ENCODE measurements at regions not wholly inside any gene's neighbourhood (a gene's known extent, or its start where the extent isn't known, plus 50 kb on each side); places are given as distances from the start of the nearest gene placed in this dataset.

DNA sequence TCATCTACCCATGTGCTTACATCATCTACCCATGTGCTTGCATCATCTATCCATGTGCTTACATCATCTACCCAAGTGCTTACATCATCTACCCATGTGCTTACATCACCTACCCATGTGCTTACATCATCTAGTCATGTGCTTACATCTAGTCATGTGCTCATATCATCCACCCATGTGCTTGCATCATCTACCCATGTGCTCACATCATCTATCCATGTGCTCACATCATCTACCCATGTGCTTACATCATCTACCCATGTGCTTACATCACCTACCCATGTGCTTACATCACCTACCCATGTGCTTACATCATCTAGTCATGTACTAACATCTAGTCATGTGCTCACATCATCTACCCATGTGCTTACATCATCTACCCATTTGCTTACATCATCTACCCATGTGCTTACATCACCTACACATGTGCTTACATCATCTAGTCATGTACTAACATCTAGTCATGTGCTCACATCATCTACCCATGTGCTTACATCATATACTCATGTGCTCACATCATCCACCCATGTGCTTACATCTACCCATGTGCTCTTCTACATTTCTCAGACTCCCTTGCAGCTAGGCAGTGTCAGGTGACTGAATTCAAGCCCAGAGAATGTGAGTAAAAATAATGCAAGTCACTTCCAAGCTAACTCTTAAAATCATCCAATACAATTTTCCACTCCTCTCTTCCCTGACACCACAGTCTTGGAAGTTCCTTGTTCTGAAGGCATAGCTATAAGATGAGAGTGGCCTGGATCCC is 196.8 kb downstream of the CBLN1 start:
- Histone ChIP-seq H3K36me3 (ENCODE audit: control insufficient read depth in 2 of 2, insufficient read depth in 2 of 2, low read length in 2 of 2) (no peaks in the 10 kb centered on the region), H3K4me1 (ENCODE audit: control insufficient read depth, insufficient read depth, low read length) (peaks cover 3% of the 10 kb centered on the region), H3K4me3 (ENCODE audit: low read length in 2 of 2) (no peak overlapping the region), H3K27ac (ENCODE audit: low read length) (no peak overlapping the region), H3K27me3 (ENCODE audit: control insufficient read depth in 1 of 2, insufficient read depth in 2 of 2, low read length in 2 of 2) (no peaks in the 10 kb centered on the region), H3K9me3 (ENCODE audit: control insufficient read depth in 2 of 2, low read length in 2 of 2) (peaks cover 9 to 10% of the 10 kb centered on the region in 2 donors), H3K9ac (ENCODE audit: low read length in 2 of 2) (no peak overlapping the region)

DNA sequence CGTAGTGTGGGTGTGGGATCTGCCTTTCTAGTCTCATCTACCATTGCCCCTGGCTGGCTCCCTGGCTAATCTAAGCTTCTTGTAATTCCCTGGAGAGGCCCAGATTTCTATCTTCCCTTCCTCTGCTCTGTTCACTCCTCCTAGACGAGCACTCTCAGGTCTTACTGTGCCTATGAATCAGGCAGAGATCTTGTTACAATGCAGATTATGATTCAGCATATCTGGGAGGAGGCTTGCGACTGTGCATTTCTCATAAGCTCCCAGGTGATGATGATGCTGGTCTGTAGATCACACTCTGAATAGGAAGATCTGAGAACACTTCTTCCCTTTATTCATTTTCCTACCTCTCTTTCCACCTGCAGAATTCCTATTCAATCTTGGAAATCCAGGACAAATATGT is 200.1 kb downstream of the CBLN1 start:
- no peaks in the 10 kb centered on the region for H3K36me3 ChIP-seq (ENCODE audit: control insufficient read depth in 2 of 2, insufficient read depth in 2 of 2, low read length in 2 of 2)
- peaks cover 3% of the 10 kb centered on the region for H3K4me1 ChIP-seq (ENCODE audit: control insufficient read depth, insufficient read depth, low read length)
- H3K9ac ChIP-seq (ENCODE audit: low read length in 2 of 2) = no peak overlapping the region
- H3K4me3 ChIP-seq (ENCODE audit: low read length in 2 of 2) = no peak overlapping the region
- H3K9me3 ChIP-seq (ENCODE audit: control insufficient read depth in 2 of 2, low read length in 2 of 2) = peaks cover 9 to 10% of the 10 kb centered on the region in 2 donors
- H3K27ac ChIP-seq (ENCODE audit: low read length) = no peak overlapping the region
- no peaks in the 10 kb centered on the region for H3K27me3 ChIP-seq (ENCODE audit: control insufficient read depth in 1 of 2, insufficient read depth in 2 of 2, low read length in 2 of 2)

DNA sequence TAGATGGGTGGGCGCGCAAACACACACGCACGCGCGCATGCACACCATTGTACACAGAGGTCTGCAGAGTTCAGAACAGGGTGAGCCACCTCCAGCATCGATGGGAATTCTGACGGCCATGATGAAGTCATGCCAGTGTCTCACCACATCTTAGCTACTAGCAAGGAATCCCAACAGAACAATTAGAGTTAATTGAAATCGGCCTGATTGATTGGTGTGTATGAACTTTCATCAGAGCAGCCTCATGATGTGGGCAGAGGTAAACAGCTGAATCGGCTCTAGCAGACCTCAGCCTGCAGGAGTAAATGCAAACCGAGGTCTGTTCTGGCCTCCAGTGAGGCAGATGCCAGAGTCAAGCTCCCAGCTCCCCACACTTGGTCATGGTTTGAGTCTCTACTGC is 200.6 kb downstream of the CBLN1 start:
- Histone ChIP-seq H3K27me3 (ENCODE audit: control insufficient read depth in 1 of 2, insufficient read depth in 2 of 2, low read length in 2 of 2) (no peaks in the 10 kb centered on the region), H3K4me1 (ENCODE audit: control insufficient read depth, insufficient read depth, low read length) (peaks cover 3% of the 10 kb centered on the region), H3K9me3 (ENCODE audit: control insufficient read depth in 2 of 2, low read length in 2 of 2) (peaks cover 9 to 10% of the 10 kb centered on the region in 2 donors), H3K4me3 (ENCODE audit: low read length in 2 of 2) (no peak overlapping the region), H3K9ac (ENCODE audit: low read length in 2 of 2) (no peak overlapping the region), H3K36me3 (ENCODE audit: control insufficient read depth in 2 of 2, insufficient read depth in 2 of 2, low read length in 2 of 2) (no peaks in the 10 kb centered on the region), H3K27ac (ENCODE audit: low read length) (no peak overlapping the region)

DNA sequence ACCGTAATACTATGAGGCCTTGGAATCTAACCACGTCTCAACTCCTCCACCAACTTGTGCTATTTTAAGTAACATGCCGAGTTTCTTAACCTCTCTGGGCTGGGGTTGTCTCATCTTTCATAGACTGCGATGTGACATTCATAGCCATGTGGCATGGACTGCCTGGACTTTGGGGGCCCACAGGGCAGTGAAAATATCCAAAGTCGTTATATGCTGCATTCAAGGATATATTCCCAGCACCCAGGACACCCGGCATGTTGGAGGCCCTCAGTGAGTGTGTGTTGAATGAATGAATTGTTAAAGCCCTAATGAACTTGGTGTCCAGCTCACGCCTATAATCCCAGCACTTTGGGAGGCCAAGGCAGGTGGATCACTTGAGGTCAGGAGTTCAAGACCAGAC is 203.1 kb downstream of the CBLN1 start:
- Histone ChIP-seq H3K4me1 (ENCODE audit: control insufficient read depth, insufficient read depth, low read length) (no peaks in the 10 kb centered on the region), H3K27ac (ENCODE audit: low read length) (no peak overlapping the region), H3K27me3 (ENCODE audit: control insufficient read depth in 1 of 2, insufficient read depth in 2 of 2, low read length in 2 of 2) (no peaks in the 10 kb centered on the region), H3K4me3 (ENCODE audit: low read length in 2 of 2) (no peak overlapping the region), H3K9ac (ENCODE audit: low read length in 2 of 2) (no peak overlapping the region), H3K36me3 (ENCODE audit: control insufficient read depth in 2 of 2, insufficient read depth in 2 of 2, low read length in 2 of 2) (no peaks in the 10 kb centered on the region), H3K9me3 (ENCODE audit: control insufficient read depth in 2 of 2, low read length in 2 of 2) (peaks cover 2 to 4% of the 10 kb centered on the region in 2 donors)

DNA sequence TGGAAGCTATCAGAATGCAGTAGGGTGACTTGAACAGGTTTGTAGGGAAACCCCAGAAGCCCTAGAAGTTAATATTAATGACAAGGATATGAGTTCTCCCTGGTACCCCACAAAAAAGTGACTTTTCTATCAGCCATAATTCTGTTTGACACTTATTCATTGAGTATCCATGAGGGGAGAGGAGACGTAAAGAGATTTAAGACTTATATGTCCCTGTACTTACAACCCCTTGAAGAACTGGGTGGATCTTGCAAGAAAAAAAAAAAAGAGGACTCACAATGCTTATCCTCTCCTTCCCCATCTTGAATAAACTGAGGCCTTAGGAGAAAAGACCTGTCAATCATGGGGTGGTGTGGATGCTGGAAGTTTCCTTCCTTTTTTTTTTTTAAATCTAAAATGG is 203.5 kb downstream of the CBLN1 start:
- Histone ChIP-seq H3K9me3 (ENCODE audit: control insufficient read depth in 2 of 2, low read length in 2 of 2) (peaks cover 2 to 4% of the 10 kb centered on the region in 2 donors), H3K4me3 (ENCODE audit: low read length in 2 of 2) (no peak overlapping the region), H3K4me1 (ENCODE audit: control insufficient read depth, insufficient read depth, low read length) (no peaks in the 10 kb centered on the region), H3K27me3 (ENCODE audit: control insufficient read depth in 1 of 2, insufficient read depth in 2 of 2, low read length in 2 of 2) (no peaks in the 10 kb centered on the region), H3K36me3 (ENCODE audit: control insufficient read depth in 2 of 2, insufficient read depth in 2 of 2, low read length in 2 of 2) (no peaks in the 10 kb centered on the region), H3K27ac (ENCODE audit: low read length) (no peak overlapping the region), H3K9ac (ENCODE audit: low read length in 2 of 2) (no peak overlapping the region)

DNA sequence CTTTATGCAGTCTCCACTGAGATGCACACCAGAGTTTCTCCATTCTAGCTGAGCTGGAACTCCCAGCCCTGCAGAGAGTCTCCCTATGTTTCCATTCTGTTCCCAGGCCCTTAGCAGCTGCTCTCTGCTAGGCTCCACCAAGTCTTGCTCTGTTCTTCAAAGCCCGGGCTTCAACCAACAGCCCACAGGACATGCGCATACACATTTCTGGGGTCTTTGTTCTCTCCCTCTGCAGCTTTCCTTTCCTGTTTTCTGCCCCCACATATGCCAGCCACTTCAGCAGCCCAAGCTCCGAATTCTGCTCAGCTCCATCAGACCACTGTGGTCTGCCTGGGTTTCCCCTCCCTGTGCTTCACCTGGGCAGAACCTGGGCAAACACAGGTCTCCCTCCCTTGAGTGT is 205.9 kb downstream of the CBLN1 start:
- Histone ChIP-seq H3K4me3 (ENCODE audit: low read length in 2 of 2) (no peak overlapping the region), H3K9ac (ENCODE audit: low read length in 2 of 2) (no peak overlapping the region), H3K36me3 (ENCODE audit: control insufficient read depth in 2 of 2, insufficient read depth in 2 of 2, low read length in 2 of 2) (no peaks in the 10 kb centered on the region), H3K27ac (ENCODE audit: low read length) (no peak overlapping the region), H3K4me1 (ENCODE audit: control insufficient read depth, insufficient read depth, low read length) (no peaks in the 10 kb centered on the region), H3K9me3 (ENCODE audit: control insufficient read depth in 2 of 2, low read length in 2 of 2) (peaks cover under 1 to 2% of the 10 kb centered on the region in 2 donors), H3K27me3 (ENCODE audit: control insufficient read depth in 1 of 2, insufficient read depth in 2 of 2, low read length in 2 of 2) (no peaks in the 10 kb centered on the region)

DNA sequence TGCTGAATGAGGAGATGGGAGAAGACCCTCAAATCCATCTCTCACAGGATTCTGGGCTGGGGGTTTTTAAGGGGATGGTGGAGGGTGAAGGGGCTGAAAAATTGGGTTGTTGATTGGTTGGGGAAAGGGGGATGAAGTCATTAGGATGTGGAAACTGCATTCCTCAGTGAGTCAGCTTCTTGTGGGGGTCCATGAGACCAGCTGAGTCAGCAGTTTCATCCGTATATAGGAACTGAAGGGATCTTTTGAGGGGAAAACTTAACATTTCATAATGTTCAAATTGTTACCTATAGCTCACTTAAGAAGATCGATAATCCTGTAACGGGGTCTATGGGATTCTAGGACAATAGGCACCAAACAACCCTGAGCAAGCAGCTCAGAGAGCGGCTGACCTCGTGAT is 213.4 kb downstream of the CBLN1 start:
- Histone ChIP-seq H3K27me3 (ENCODE audit: control insufficient read depth in 1 of 2, insufficient read depth in 2 of 2, low read length in 2 of 2) (peaks cover 2 to 7% of the 10 kb centered on the region in 2 donors), H3K9ac (ENCODE audit: low read length in 2 of 2) (no peak overlapping the region)

DNA sequence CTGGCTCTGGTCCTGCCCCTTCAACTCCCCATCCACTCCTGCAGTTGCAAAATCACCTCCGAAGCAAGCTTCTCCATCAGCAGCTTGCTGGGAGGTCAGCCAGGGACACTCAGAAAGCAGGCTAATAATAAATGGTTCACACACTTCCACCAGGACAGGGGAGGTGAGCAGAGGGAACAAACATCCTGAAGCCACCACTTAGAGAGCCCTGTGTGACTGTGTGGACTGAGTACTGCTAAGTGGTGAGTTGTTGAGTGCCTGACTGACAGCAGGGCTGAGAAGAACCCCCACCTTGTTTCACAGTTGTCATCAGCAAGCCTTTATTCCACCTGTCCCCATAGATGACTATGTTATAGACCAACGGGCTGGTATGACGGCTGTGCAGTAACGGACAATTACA is 213.9 kb downstream of the CBLN1 start:
- Histone ChIP-seq H3K27ac (ENCODE audit: low read length) (no peak overlapping the region), H3K9me3 (ENCODE audit: control insufficient read depth in 2 of 2, low read length in 2 of 2) (peaks cover 2 to 7% of the 10 kb centered on the region in 2 donors), H3K36me3 (ENCODE audit: control insufficient read depth in 2 of 2, insufficient read depth in 2 of 2, low read length in 2 of 2) (no peaks in the 10 kb centered on the region), H3K27me3 (ENCODE audit: control insufficient read depth in 1 of 2, insufficient read depth in 2 of 2, low read length in 2 of 2) (peaks cover 4 to 7% of the 10 kb centered on the region in 2 donors), H3K4me3 (ENCODE audit: low read length in 2 of 2) (no peak overlapping the region), H3K4me1 (ENCODE audit: control insufficient read depth, insufficient read depth, low read length) (no peaks in the 10 kb centered on the region), H3K9ac (ENCODE audit: low read length in 2 of 2) (no peak overlapping the region)

More for the DNA sequence above, 213.4 kb downstream of the CBLN1 start:
- Histone ChIP-seq H3K9me3 (ENCODE audit: control insufficient read depth in 2 of 2, low read length in 2 of 2) (peaks cover 2 to 7% of the 10 kb centered on the region in 2 donors), H3K4me1 (ENCODE audit: control insufficient read depth, insufficient read depth, low read length) (no peaks in the 10 kb centered on the region), H3K4me3 (ENCODE audit: low read length in 2 of 2) (no peak overlapping the region), H3K27ac (ENCODE audit: low read length) (no peak overlapping the region), H3K36me3 (ENCODE audit: control insufficient read depth in 2 of 2, insufficient read depth in 2 of 2, low read length in 2 of 2) (no peaks in the 10 kb centered on the region)

DNA sequence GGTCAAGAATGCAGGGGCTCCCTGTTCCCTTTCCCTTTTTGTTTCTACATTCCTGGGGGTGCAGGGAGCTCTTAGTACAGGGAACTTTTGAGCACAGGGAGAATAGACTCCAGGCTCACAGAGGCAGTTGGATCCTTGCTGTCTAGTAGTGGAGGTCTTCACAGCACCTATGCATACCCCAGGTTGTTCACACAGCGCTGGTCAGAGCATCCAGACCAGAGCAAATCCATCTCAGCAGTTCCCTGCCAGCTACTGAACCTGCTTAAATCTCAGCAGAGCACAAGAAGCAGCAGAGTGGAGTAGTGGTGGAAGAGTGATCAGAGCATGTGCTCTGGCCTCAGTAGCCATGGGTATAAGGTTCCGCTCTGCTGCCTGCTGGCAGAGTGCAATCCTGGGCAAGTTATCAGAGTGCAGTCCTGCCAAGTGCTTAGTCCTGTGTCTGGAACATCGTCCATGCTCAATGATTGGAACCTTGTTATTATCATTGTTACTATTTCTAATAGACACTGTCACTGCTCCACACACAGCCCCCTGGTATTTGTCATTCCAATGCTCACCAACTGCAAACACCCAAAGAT is 220.4 kb downstream of the CBLN1 start:
- H3K27me3 ChIP-seq (ENCODE audit: control insufficient read depth in 1 of 2, insufficient read depth in 2 of 2, low read length in 2 of 2) = peaks cover 4 to 7% of the 10 kb centered on the region in 2 donors
- H3K9me3 ChIP-seq (ENCODE audit: control insufficient read depth in 2 of 2, low read length in 2 of 2) = no peaks in the 10 kb centered on the region
- no peak overlapping the region for H3K9ac ChIP-seq (ENCODE audit: low read length in 2 of 2)
- H3K4me3 ChIP-seq (ENCODE audit: low read length in 2 of 2) = no peak overlapping the region
- no peaks in the 10 kb centered on the region for H3K4me1 ChIP-seq (ENCODE audit: control insufficient read depth, insufficient read depth, low read length)
- no peak overlapping the region for H3K27ac ChIP-seq (ENCODE audit: low read length)
- H3K36me3 ChIP-seq (ENCODE audit: control insufficient read depth in 2 of 2, insufficient read depth in 2 of 2, low read length in 2 of 2) = no peaks in the 10 kb centered on the region

DNA sequence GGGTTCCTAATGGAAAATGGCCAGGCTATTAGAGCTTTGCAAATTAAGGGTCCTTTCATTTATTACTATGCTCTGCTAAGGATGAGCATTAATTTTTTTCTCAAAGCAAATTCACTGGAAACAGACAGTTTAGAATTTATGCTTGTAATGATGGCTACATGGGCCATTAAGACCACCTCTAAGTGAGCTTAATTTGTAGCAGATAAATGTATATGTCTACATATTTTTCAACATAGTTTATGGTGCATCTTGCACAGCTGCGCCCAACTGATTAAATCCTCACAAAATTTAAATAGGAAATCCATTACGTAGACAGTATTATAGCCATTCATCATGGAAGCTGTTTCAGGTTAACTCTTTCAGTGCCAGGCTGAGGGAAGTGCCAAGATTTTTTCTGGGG is 220.9 kb downstream of the CBLN1 start:
- H3K36me3 ChIP-seq (ENCODE audit: control insufficient read depth in 2 of 2, insufficient read depth in 2 of 2, low read length in 2 of 2) = no peaks in the 10 kb centered on the region
- no peaks in the 10 kb centered on the region for H3K4me1 ChIP-seq (ENCODE audit: control insufficient read depth, insufficient read depth, low read length)
- no peak overlapping the region for H3K9ac ChIP-seq (ENCODE audit: low read length in 2 of 2)
- peaks cover 4 to 7% of the 10 kb centered on the region in 2 donors for H3K27me3 ChIP-seq (ENCODE audit: control insufficient read depth in 1 of 2, insufficient read depth in 2 of 2, low read length in 2 of 2)
- H3K27ac ChIP-seq (ENCODE audit: low read length) = no peak overlapping the region
- no peak overlapping the region for H3K4me3 ChIP-seq (ENCODE audit: low read length in 2 of 2)
- no peaks in the 10 kb centered on the region for H3K9me3 ChIP-seq (ENCODE audit: control insufficient read depth in 2 of 2, low read length in 2 of 2)

DNA sequence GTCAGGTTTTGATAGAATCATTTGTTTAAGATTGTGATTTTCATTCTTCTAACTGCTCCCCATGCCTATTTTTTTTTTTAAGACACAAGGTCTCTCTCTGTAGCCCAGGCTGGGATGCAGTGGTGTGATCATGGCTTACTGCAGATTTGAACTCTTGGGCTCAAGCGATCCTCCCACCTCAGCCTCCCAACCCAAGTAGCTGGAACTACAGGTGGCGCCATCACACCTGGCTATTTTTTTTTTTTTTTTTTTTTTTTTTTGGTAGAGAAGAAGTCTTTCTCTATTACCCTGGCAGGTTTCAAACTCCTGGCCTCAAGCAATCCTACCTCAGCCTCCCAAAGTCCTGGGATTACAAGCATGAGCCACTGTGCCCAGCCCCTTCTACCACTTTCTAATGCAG is 223.3 kb downstream of the CBLN1 start:
- no peak overlapping the region for H3K4me3 ChIP-seq (ENCODE audit: low read length in 2 of 2)
- no peak overlapping the region for H3K9ac ChIP-seq (ENCODE audit: low read length in 2 of 2)
- H3K36me3 ChIP-seq (ENCODE audit: control insufficient read depth in 2 of 2, insufficient read depth in 2 of 2, low read length in 2 of 2) = no peaks in the 10 kb centered on the region
- no peaks in the 10 kb centered on the region for H3K9me3 ChIP-seq (ENCODE audit: control insufficient read depth in 2 of 2, low read length in 2 of 2)
- H3K27ac ChIP-seq (ENCODE audit: low read length) = no peak overlapping the region
- no peaks in the 10 kb centered on the region for H3K4me1 ChIP-seq (ENCODE audit: control insufficient read depth, insufficient read depth, low read length)
- H3K27me3 ChIP-seq (ENCODE audit: control insufficient read depth in 1 of 2, insufficient read depth in 2 of 2, low read length in 2 of 2) = peaks cover under 1 to 4% of the 10 kb centered on the region in 2 donors

Measured in stomach smooth muscle (tissue), 2 donors.